ENCODE measurements at regions not wholly inside any gene's neighbourhood (a gene's known extent, or its start where the extent isn't known, plus 50 kb on each side); places are given as distances from the start of the nearest gene placed in this dataset.

DNA sequence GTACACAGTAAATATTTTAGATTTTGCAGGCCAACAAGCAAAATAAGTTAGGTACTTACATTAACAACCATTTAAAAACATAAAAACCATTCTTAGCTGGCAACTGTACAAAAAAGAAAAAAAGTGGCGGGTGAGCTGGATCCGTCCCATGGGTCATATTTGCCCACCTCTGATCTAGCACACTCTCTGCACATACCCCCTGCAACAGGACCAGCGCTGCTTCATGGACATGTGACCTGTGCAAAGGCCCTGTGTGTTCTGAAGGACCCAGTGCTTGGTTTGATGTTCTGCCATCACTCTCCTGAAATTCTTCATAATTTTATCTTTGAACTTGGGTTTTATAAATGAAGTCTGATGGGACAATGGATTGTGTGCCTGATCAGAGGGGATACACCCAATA is 72.5 kb upstream of the ACAN start:
- H3K4me3 ChIP-seq (replicated peaks; ENCODE audit: low read depth, low read length), result no peak overlapping the region
- DNase-seq (ENCODE audit: low read depth), result no peak
- TF ChIP-seq, protein P1, sequence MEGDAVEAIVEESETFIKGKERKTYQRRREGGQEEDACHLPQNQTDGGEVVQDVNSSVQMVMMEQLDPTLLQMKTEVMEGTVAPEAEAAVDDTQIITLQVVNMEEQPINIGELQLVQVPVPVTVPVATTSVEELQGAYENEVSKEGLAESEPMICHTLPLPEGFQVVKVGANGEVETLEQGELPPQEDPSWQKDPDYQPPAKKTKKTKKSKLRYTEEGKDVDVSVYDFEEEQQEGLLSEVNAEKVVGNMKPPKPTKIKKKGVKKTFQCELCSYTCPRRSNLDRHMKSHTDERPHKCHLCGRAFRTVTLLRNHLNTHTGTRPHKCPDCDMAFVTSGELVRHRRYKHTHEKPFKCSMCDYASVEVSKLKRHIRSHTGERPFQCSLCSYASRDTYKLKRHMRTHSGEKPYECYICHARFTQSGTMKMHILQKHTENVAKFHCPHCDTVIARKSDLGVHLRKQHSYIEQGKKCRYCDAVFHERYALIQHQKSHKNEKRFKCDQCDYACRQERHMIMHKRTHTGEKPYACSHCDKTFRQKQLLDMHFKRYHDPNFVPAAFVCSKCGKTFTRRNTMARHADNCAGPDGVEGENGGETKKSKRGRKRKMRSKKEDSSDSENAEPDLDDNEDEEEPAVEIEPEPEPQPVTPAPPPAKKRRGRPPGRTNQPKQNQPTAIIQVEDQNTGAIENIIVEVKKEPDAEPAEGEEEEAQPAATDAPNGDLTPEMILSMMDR (IDR thresholded peaks at IDR 0.05; ENCODE audit: low read length, missing control alignments), result no peak

DNA sequence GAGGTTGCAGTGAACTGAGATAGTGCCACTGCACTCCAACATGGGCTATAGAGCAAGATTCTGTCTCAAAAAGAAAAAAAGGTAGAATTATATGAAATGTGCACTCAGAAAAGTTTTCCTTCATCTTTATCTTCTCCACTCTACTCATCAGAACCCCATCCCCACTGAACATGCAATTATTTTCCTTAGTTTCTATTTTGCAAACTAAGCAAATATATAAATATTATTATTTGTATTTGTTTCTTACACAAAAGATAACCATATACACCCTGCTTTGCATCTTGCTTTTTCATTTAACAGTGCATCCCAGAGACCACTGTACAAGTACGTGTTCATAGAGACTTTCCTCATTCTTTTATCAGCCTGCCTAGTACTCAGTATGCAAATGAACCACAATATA is 68.0 kb upstream of the ACAN start:
- H3K4me3 ChIP-seq (replicated peaks; ENCODE audit: low read depth, low read length), result no peak overlapping the region

DNA sequence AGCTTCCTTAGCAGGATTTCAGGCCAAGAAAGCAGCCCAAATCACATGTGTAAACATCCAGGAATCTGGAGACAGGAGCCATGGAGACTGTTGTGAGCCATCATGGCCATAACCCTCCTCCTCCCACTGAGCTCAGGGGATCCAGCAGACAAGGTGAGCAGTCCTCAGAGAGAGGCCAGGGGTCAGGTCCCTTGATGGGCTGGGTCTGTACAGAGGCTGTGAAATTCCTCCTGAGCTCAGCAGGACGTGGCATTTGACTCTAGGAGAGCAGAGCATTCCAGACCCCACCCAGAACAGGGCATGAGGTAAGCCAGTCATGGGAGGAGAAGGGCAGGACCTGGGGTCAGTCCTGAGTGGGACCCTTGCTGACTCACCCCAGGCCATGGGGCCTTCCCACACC is 67.0 kb upstream of the ACAN start:
- no peak for DNase-seq (ENCODE audit: low read depth)

More for the DNA sequence above, 68.0 kb upstream of the ACAN start:
- no peak for DNase-seq (ENCODE audit: low read depth)
- TF ChIP-seq, protein P1 (IDR thresholded peaks at IDR 0.05; ENCODE audit: low read length, missing control alignments), result no peak

DNA sequence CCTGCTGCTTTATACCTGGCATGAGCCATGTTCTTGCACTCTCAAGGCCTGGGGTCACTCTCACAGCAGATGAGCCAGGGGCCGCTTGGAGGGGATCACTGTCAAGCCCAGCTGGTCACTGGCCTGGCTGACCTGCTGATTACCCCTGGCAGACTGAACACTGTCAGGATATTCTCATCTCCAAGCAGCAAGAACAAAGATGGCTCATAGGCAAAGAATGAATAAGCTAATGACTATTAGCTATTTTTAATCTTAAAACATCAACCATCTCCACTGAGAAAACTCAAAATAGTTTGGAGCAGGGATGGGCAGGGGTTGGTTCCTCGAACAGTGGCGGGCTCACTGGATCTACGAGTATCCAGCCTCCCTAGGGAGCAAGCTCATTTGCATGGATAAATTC is 64.4 kb upstream of the ACAN start:
- no peak for DNase-seq (ENCODE audit: low read depth)
- TF ChIP-seq, protein P1 (IDR thresholded peaks at IDR 0.05; ENCODE audit: low read length, missing control alignments), result no peak

More for the DNA sequence above, 67.0 kb upstream of the ACAN start:
- TF ChIP-seq, protein P1 (IDR thresholded peaks at IDR 0.05; ENCODE audit: low read length, missing control alignments), result no peak
- H3K4me3 ChIP-seq (replicated peaks; ENCODE audit: low read depth, low read length), result no peak overlapping the region

DNA sequence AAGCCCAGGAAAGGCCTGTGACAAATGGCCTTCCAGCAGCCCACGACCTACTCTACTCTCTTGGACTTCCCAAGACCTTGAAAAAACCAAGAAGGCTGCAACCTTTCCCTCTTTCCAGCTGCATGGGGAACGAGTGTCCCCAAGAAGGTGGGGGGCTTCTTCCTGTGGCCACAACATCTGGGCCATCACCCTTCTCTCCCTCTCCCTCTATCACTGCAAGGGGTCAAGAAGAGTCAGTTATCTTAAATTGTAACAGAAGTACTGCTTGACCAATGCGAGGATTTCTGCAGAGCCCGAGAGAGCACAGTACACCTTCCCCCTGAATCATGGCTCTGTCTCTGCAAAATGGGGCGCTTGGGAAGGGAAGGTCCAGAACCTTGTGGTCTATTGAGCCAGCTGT is 63.7 kb upstream of the ACAN start:
- no peak overlapping the region for H3K4me3 ChIP-seq (replicated peaks; ENCODE audit: low read depth, low read length)
- DNase-seq (ENCODE audit: low read depth), result no peak
- TF ChIP-seq, protein P1 (IDR thresholded peaks at IDR 0.05; ENCODE audit: low read length, missing control alignments), result no peak

More for the DNA sequence above, 64.4 kb upstream of the ACAN start:
- no peak overlapping the region for H3K4me3 ChIP-seq (replicated peaks; ENCODE audit: low read depth, low read length)

DNA sequence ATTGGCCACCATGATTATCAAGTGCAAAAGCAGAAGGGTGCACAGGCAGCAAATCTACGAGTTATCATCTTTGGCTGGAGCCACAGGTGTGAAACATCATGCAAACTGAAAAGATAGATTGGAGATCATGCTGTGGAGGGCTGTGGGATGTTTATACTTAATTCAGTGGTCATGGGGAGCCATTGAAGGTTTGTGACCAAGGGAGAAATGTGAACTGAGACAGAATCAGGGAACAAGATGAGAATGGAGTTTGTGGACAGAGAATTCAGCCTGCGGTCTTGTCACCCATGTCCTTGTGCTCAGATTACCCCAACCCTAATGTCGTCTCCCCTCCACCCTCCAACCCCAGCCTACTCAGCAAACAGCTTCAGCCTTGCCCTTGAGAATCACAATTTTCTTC is 62.9 kb upstream of the ACAN start:
- H3K4me3 ChIP-seq (replicated peaks; ENCODE audit: low read depth, low read length), result no peak overlapping the region
- DNase-seq (ENCODE audit: low read depth), result no peak
- TF ChIP-seq, protein P1 (IDR thresholded peaks at IDR 0.05; ENCODE audit: low read length, missing control alignments), result no peak

DNA sequence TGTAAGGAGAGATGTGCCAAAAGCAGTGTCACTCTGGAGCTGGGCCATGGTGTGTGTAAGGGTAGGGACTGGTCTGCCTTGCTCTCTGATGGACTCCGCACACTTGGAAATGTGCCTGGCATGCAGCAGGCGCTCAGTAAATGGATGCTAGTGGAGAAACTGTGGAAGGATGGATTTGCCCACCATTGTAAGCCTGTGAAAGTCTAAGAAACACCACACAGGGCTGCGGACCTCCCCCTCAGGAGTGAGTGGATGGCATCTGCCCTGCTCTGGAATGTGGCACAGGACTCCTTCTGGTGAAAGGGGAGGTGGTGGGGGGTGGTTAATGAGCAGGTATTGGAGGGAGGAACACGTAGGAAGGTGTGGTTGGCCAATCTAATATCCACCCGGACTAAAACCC is 62.2 kb upstream of the ACAN start:
- no peak for DNase-seq (ENCODE audit: low read depth)

More for the DNA sequence above, 62.2 kb upstream of the ACAN start:
- H3K4me3 ChIP-seq (replicated peaks; ENCODE audit: low read depth, low read length), result no peak overlapping the region
- TF ChIP-seq, protein P1 (IDR thresholded peaks at IDR 0.05; ENCODE audit: low read length, missing control alignments), result no peak

Data from fibroblast of pulmonary artery (primary cell).